BLaER1 (cell line): ENCODE measurements at regions not wholly inside any gene's neighbourhood (a gene's known extent, or its start where the extent isn't known, plus 50 kb on each side); places are given as distances from the start of the nearest gene placed in this dataset.
"Not testable (repeated sequence)": the region's sequence is repeated elsewhere in the genome, so short reads cannot be mapped to it uniquely, and the experiment has no call there.

Experiments used
- H3K27ac ChIP-seq: shearing (Covaris generic); formaldehyde crosslinking; 2 replicates; pipeline ENCODE4 v1.8.1; 2022
- H3K27me3 ChIP-seq: shearing (Covaris generic); formaldehyde crosslinking; 2 replicates; pipeline ENCODE4 v1.8.1; 2022
- H3K36me3 ChIP-seq: shearing (Covaris generic); formaldehyde crosslinking; 2 replicates; pipeline ENCODE4 v1.8.1; 2022
- H3K4me1 ChIP-seq: shearing (Covaris generic); formaldehyde crosslinking; 2 replicates; pipeline ENCODE4 v1.8.1; 2022
- H3K4me2 ChIP-seq: shearing (Covaris generic); formaldehyde crosslinking; 2 replicates; pipeline ENCODE4 v1.8.1; 2022
- H3K4me3 ChIP-seq: shearing (Covaris generic); formaldehyde crosslinking; 2 replicates; pipeline ENCODE4 v1.8.1; 2022
- H3K9ac ChIP-seq: shearing (Covaris generic); formaldehyde crosslinking; 2 replicates; pipeline ENCODE4 v1.8.1; 2022
- H3K9me3 ChIP-seq: shearing (Covaris generic); formaldehyde crosslinking; 2 replicates; pipeline ENCODE4 v1.8.1; 2022
- H4K20me1 ChIP-seq: shearing (Covaris generic); formaldehyde crosslinking; 2 replicates; pipeline ENCODE4 v1.8.1; 2022
- Cebpa-rat ChIP-seq: shearing (Covaris generic); IDR thresholded peaks from 2 replicates; pipeline ENCODE4 v1.8.1; 2022

- Histone ChIP-seq H3K4me3 (no peak overlapping the region), H3K27ac (no peak overlapping the region), H3K9ac (no peak overlapping the region), H3K36me3 (no peaks in the 10 kb centered on the region), H3K4me1 (no peaks in the 10 kb centered on the region), H4K20me1 (no peaks in the 10 kb centered on the region), H3K9me3 (peaks cover 9% of the 10 kb centered on the region), H3K27me3 (no peaks in the 10 kb centered on the region), H3K4me2 (no peak overlapping the region)
- TF ChIP-seq Cebpa-rat = no peak
Observed at GRCh38 chr1:118404024-118404423, 219.0 kb upstream of the SPAG17 start.

GRCh38 chr1:118397496-118397859 lies 212.4 kb upstream of the SPAG17 start:
- Histone ChIP-seq H3K9ac (no peak overlapping the region), H3K9me3 (no peaks in the 10 kb centered on the region), H3K27me3 (no peaks in the 10 kb centered on the region), H3K4me2 (no peak overlapping the region), H3K4me1 (peaks cover 6% of the 10 kb centered on the region; the same call in 1 of the 2 replicates), H3K27ac (no peak overlapping the region), H3K4me3 (no peak overlapping the region), H4K20me1 (no peaks in the 10 kb centered on the region), H3K36me3 (no peaks in the 10 kb centered on the region)
- no peak for TF ChIP-seq Cebpa-rat

DNA sequence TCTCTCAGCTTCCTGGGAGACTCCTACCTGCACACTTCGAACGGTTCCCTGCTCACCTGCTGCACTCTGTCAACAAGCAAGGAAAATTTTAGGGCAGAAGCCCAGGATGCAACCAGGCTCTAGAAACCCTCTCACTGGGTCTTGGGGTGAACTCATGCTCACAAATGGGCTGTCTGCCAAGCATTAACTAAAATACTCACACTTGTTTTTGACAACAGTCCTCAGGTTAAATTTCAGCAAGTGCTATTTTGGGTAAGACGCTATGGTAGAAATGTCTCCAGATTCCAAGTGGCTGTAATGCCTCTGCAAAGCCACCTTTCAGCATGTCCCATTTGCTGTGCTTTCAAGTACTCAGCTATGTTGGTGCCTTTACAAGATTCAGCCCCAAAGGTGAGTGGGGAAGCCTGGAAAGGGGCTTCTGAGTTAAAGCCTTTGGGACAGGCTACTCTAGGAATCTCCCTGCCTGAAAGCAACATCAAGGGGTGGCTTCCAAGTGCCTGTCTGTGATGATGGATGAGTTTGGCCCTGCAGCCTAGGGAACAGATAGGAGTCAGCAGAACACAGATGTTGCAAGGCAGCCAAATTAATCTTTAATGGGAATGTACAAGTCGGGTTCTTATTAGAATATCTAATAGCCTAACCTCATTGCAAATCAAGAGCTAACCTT lies 211.9 kb upstream of the SPAG17 start:
- TF ChIP-seq Cebpa-rat = no peak
- Histone ChIP-seq H3K36me3 (no peaks in the 10 kb centered on the region), H3K4me3 (no peak overlapping the region), H3K27me3 (no peaks in the 10 kb centered on the region), H3K9me3 (no peaks in the 10 kb centered on the region), H3K27ac (no peak overlapping the region), H3K9ac (no peak overlapping the region), H4K20me1 (no peaks in the 10 kb centered on the region), H3K4me2 (no peak overlapping the region), H3K4me1 (peaks cover 11% of the 10 kb centered on the region; the same call in 1 of the 2 replicates)

- Histone ChIP-seq H3K4me2 (no peak overlapping the region), H3K9ac (no peak overlapping the region), H3K4me1 (peaks cover 11% of the 10 kb centered on the region; the same call in 1 of the 2 replicates), H3K27ac (no peak overlapping the region), H4K20me1 (no peaks in the 10 kb centered on the region), H3K4me3 (no peak overlapping the region), H3K9me3 (no peaks in the 10 kb centered on the region), H3K27me3 (no peaks in the 10 kb centered on the region), H3K36me3 (no peaks in the 10 kb centered on the region)
- TF ChIP-seq Cebpa-rat = no peak
Observed at GRCh38 chr1:118396279-118396678, 211.3 kb upstream of the SPAG17 start.

DNA sequence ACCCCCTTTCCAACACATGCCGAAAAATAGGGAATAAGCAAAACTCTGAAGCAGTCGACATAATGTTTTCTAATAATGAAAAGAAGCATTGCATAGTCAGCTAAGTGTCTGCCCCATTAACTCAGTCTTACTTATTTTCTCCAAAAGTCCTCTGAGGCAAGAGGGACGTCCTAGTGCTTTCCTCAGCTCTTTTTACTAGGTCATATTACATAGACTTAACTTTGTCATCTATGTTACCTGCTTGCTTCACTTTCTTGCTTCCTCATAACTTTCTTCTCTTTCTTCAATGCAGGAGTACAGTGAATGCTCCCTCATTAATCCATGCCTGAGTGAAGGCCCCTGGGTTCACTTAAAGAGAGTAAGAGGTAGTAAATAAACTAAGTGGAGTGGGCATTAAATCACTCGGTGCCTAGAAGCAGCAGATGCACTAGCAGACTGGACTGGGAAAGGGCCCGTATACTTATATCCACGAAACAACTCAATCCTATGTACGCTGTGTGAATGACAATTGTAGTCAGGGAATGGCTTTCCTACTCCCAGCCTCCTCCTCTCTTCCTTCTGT lies 210.5 kb upstream of the SPAG17 start:
- Histone ChIP-seq H3K36me3 (no peaks in the 10 kb centered on the region), H3K27ac (no peak overlapping the region), H3K9me3 (no peaks in the 10 kb centered on the region), H4K20me1 (no peaks in the 10 kb centered on the region), H3K27me3 (no peaks in the 10 kb centered on the region), H3K4me1 (peaks cover 11% of the 10 kb centered on the region; the same call in 1 of the 2 replicates), H3K4me3 (no peak overlapping the region), H3K4me2 (no peak overlapping the region), H3K9ac (no peak overlapping the region)
- TF ChIP-seq Cebpa-rat = no peak

DNA sequence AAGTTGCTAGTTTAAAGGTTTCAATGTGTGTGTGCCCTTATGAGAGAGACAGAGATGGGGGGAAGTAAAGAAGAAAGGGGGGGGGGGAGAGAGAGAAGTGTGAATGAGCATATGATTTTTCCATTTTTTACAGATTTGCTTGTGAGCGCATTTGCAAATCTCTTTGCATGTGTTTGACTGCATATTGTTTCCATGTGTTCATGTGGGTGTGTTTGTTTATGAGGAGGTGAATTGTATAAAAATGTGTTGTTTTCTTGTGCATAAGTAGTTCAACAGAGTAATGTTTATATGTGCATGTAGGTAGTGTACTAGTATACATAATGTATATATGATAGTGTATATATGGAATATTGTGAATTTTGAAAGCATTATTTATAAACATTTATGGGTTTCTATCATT lies 205.9 kb upstream of the SPAG17 start:
- no peaks in the 10 kb centered on the region for H3K9me3 ChIP-seq
- no peak overlapping the region for H3K9ac ChIP-seq
- no peaks in the 10 kb centered on the region for H3K36me3 ChIP-seq
- H3K4me3 ChIP-seq = no peak overlapping the region
- peaks cover 11% of the 10 kb centered on the region; the same call in 1 of the 2 replicates for H3K4me1 ChIP-seq
- H4K20me1 ChIP-seq = no peaks in the 10 kb centered on the region
- TF ChIP-seq Cebpa-rat = no peak
- H3K4me2 ChIP-seq = no peak overlapping the region
- H3K27me3 ChIP-seq = no peaks in the 10 kb centered on the region
- no peak overlapping the region for H3K27ac ChIP-seq

DNA sequence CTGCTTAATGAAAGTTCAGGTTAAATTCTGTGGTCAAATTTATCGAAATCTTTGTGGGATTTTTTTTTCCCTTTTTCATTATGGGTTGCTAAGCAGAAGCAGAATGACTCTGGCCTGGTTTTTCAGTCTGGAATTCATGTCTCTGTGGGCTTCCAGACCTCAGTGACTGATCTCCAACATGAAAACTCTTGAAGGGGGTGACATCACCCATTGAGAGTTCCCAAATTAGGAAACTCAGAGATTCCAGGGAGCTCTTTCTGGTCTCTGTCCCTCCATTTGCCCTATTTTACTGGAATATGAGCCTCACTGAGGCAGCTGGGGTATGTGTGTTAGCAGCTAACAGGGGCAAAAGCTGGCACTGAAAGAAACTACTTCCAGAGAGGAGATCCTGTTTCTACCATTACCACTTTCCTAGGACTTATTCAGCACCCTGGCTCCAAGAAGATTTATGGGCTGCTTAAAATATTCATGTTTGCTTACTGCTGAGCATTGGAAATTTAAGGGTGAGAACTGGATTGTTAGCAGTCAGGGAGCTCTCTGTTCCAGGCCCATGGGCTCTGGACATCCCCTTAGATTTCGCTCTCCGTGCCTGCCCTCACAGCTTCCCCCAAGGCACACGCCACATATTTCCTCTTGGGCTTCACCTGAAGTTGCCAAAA lies 203.4 kb upstream of the SPAG17 start:
- TF ChIP-seq Cebpa-rat = no peak
- Histone ChIP-seq H3K9ac (no peak overlapping the region), H3K9me3 (no peaks in the 10 kb centered on the region), H3K27ac (no peak overlapping the region), H4K20me1 (no peaks in the 10 kb centered on the region), H3K27me3 (no peaks in the 10 kb centered on the region), H3K4me1 (peaks cover 11% of the 10 kb centered on the region; the same call in 1 of the 2 replicates), H3K36me3 (no peaks in the 10 kb centered on the region), H3K4me2 (no peak overlapping the region), H3K4me3 (no peak overlapping the region)

- Histone ChIP-seq H3K4me1 (no peaks in the 10 kb centered on the region), H3K36me3 (no peaks in the 10 kb centered on the region), H3K4me3 (no peak overlapping the region), H4K20me1 (no peaks in the 10 kb centered on the region), H3K9me3 (peaks cover 16% of the 10 kb centered on the region), H3K27ac (no peak overlapping the region), H3K4me2 (no peak overlapping the region), H3K9ac (no peak overlapping the region), H3K27me3 (no peaks in the 10 kb centered on the region)
- no peak for TF ChIP-seq Cebpa-rat
Observed at GRCh38 chr1:118381197-118381869, 196.3 kb upstream of the SPAG17 start.

- not testable (repeated sequence) for H3K4me1 ChIP-seq, H4K20me1 ChIP-seq, H3K36me3 ChIP-seq, H3K27me3 ChIP-seq, H3K27ac ChIP-seq, H3K9ac ChIP-seq, H3K4me2 ChIP-seq, H3K4me3 ChIP-seq
- peaks cover 28% of the 10 kb centered on the region for H3K9me3 ChIP-seq
Observed at GRCh38 chr1:118377183-118377582, 192.2 kb upstream of the SPAG17 start.

DNA sequence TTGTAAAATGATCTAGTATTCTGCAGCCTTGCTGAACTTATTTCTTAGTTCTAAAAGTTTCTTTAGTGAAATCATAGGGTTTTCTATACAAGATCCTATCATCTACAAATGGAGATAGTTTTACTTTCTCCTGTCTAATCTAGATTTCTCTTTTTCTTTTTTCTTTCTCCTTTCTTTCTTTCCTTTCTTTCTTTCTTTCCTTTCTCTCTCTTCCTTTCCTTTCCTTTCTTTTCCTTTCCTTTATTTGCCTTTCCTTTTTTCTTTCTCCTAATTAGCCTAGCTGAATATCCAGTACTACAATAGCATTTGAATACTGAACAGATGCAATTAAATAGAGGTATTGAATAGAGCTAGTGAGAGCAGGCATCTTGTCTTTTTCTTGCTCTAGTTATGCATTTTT lies 186.6 kb upstream of the SPAG17 start:
- H3K27me3 ChIP-seq = no peaks in the 10 kb centered on the region
- TF ChIP-seq Cebpa-rat = no peak
- no peaks in the 10 kb centered on the region for H3K4me1 ChIP-seq
- no peak overlapping the region for H3K27ac ChIP-seq
- H3K4me2 ChIP-seq = no peak overlapping the region
- H3K9ac ChIP-seq = no peak overlapping the region
- H3K36me3 ChIP-seq = no peaks in the 10 kb centered on the region
- no peaks in the 10 kb centered on the region for H4K20me1 ChIP-seq
- H3K9me3 ChIP-seq = peaks cover 26% of the 10 kb centered on the region
- no peak overlapping the region for H3K4me3 ChIP-seq
